GM10248 (cell line): ENCODE measurements at regions not wholly inside any gene's neighbourhood (a gene's known extent, or its start where the extent isn't known, plus 50 kb on each side); places are given as distances from the start of the nearest gene placed in this dataset.

Experiments
- CTCF ChIA-PET: fragments of 300-600 bp; sonication (Branson Sonifier 250); formaldehyde crosslinking; extraction: SDS; loops from one replicate; lab custom pipeline; 2021; ENCODE audit warnings: antibody characterized with exemption; lab: Yijun Ruan, JAX
- POLR2A ChIA-PET: fragments of 350-650 bp; sonication (Branson Sonifier 250); formaldehyde crosslinking; extraction: SDS; loops from one replicate; lab custom pipeline; 2020; ENCODE audit warnings: antibody characterized with exemption; lab: Yijun Ruan, JAX
- DNase-seq: peaks from one replicate; pipeline ENCODE4 v3.0.0; 2012; ENCODE audit errors: extremely low spot score
- TF ChIP-seq, protein P1 (sequence below): IDR thresholded peaks from 2 replicates; pipeline ENCODE4 v1.5.1; 2012; ENCODE audit warnings: mild to moderate bottlenecking, low read depth; ENCODE audit errors: extremely low read depth, missing control alignments, control extremely low read depth

DNA sequence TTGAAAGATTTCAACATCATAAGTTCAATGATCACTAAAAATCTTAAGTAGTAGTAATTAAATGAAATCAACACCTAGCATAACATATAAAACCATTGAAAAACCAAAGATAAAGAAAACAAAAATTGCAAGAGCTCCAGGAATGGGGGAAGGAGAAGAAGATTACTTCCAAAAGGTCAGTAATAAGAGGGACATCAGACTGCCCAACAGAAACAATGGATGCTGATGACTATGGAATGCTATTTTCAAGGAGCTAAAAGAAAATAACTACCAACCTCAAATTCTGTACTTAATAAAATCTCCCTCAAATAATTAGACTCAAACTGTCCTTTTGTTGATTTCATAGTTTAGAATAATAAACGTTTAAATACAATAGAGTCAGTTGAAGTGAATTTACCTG is 314.5 kb upstream of the LMO3 start:
- CTCF ChIA-PET: no interaction called here
- POLR2A ChIA-PET: no interaction called here
- no peak for DNase-seq
- TF ChIP-seq, protein P1, sequence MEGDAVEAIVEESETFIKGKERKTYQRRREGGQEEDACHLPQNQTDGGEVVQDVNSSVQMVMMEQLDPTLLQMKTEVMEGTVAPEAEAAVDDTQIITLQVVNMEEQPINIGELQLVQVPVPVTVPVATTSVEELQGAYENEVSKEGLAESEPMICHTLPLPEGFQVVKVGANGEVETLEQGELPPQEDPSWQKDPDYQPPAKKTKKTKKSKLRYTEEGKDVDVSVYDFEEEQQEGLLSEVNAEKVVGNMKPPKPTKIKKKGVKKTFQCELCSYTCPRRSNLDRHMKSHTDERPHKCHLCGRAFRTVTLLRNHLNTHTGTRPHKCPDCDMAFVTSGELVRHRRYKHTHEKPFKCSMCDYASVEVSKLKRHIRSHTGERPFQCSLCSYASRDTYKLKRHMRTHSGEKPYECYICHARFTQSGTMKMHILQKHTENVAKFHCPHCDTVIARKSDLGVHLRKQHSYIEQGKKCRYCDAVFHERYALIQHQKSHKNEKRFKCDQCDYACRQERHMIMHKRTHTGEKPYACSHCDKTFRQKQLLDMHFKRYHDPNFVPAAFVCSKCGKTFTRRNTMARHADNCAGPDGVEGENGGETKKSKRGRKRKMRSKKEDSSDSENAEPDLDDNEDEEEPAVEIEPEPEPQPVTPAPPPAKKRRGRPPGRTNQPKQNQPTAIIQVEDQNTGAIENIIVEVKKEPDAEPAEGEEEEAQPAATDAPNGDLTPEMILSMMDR: no peak

- TF ChIP-seq, protein P1: no peak
- POLR2A ChIA-PET: no interaction called here
- CTCF ChIA-PET: no interaction called here
- DNase-seq: no peak
Observed at GRCh38 chr12:16919551-16919950, 313.6 kb upstream of the LMO3 start.

DNA sequence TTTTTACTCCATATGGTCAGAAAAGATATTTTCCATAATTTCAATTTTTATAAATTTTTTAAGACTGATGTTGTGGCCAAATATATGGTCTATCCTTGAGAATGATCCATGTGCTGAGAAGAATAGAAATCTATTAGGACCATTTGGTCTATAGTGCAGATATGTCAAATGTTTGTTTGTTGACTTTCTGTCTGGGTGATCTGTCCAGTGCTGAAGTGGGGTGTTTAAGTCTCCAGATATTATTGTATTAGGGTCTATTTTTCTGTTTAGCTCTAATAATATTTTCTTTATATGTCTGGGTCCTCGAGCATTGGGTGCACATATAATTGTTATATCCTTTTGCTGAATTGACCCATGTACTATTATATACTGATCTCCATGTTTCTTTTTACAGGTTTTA is 308.9 kb upstream of the LMO3 start:
- DNase-seq: no peak
- ChIA-PET CTCF (no interaction called here), POLR2A (no interaction called here)
- TF ChIP-seq, protein P1: no peak

GRCh38 chr12:16913832-16914490 is 308.0 kb upstream of the LMO3 start:
- DNase-seq: no peak
- ChIA-PET CTCF (no interaction called here), POLR2A (no interaction called here)
- TF ChIP-seq, protein P1: no peak

- POLR2A ChIA-PET: no interaction called here
- CTCF ChIA-PET: no interaction called here
- TF ChIP-seq, protein P1: no peak
- DNase-seq: no peak
Observed at GRCh38 chr12:16901946-16902345, 296.0 kb upstream of the LMO3 start.

DNA sequence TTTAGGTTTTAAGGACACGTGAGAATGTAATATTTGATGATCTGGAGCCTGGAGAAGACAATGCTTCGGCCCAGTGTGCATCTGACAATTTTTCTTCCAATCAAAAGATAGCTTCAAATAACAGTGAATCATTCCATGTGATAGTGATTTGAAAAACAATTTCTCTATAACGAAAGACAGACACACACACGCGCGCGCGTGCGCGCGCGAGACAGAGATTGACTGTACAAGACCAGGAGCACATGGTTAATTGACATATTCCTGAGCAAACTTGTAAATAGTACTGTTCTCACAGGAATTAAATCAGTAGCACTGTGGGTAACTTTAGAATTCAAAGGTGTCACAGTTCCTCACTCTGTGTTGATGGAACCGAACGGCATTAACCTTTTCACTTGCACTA is 287.5 kb upstream of the LMO3 start:
- ChIA-PET POLR2A (no interaction called here), CTCF (no interaction called here)
- TF ChIP-seq, protein P1: no peak
- no peak for DNase-seq
